ENCODE measurements at regions not wholly inside any gene's neighbourhood (a gene's known extent, or its start where the extent isn't known, plus 50 kb on each side); places are given as distances from the start of the nearest gene placed in this dataset.

GRCh38 chr17:33978889-33979288, 276.2 kb upstream of the CCL2 start:
- TF ChIP-seq ZNF274 (IDR thresholded peaks at IDR 0.05; ENCODE audit: low read depth, low read length) (no peak), YY1 (IDR thresholded peaks at IDR 0.05; ENCODE audit: insufficient read depth, insufficient read length) (no peak), SUZ12 (IDR thresholded peaks at IDR 0.05; ENCODE audit: extremely low read depth, insufficient read depth, insufficient read length) (no peak)
